ENCODE measurements at regions not wholly inside any gene's neighbourhood (a gene's known extent, or its start where the extent isn't known, plus 50 kb on each side); places are given as distances from the start of the nearest gene placed in this dataset.
"Not testable (repeated sequence)": the region's sequence is repeated elsewhere in the genome, so short reads cannot be mapped to it uniquely, and the experiment has no call there.

- DNase-seq: no peak
These were observed 204.4 kb downstream of the GIPC2 start for GRCh38 chr1:78250201-78250600.

- DNase-seq: peak; percentile 87
These were observed 208.8 kb downstream of the GIPC2 start for GRCh38 chr1:78254517-78254916.

GRCh38 chr1:78255383-78255782 is 209.6 kb downstream of the GIPC2 start:
- DNase-seq: no peak

GRCh38 chr1:78255846-78256245 is 210.1 kb downstream of the GIPC2 start:
- DNase-seq: peak; percentile 54

- no peak for DNase-seq
These were observed 217.7 kb downstream of the GIPC2 start for GRCh38 chr1:78263459-78263858.

GRCh38 chr1:78263946-78264345 is 218.2 kb downstream of the GIPC2 start:
- no peak for DNase-seq

GRCh38 chr1:78267513-78268218 is 221.9 kb downstream of the GIPC2 start:
- no peak for DNase-seq

GRCh38 chr1:78269591-78269990 is 221.2 kb upstream of the PTGFR start:
- peak; percentile 65 for DNase-seq

GRCh38 chr1:78271423-78271822 is 219.4 kb upstream of the PTGFR start:
- not testable (repeated sequence) for DNase-seq

- DNase-seq: peak; percentile 90
These were observed 216.0 kb upstream of the PTGFR start for GRCh38 chr1:78274814-78275213.

GRCh38 chr1:78275456-78275855 is 215.3 kb upstream of the PTGFR start:
- DNase-seq: peak; percentile 92

- peak; percentile 59 for DNase-seq
These were observed 214.7 kb upstream of the PTGFR start for GRCh38 chr1:78275906-78276685.

GRCh38 chr1:78277253-78277652 is 213.5 kb upstream of the PTGFR start:
- peak; percentile 86 for DNase-seq

GRCh38 chr1:78279051-78279450 is 211.7 kb upstream of the PTGFR start:
- DNase-seq: peak; percentile 96

- no peak for DNase-seq
These were observed 210.1 kb upstream of the PTGFR start for GRCh38 chr1:78280626-78281025.

GRCh38 chr1:78281580-78281979 is 209.2 kb upstream of the PTGFR start:
- no peak for DNase-seq

- no peak for DNase-seq
These were observed 207.1 kb upstream of the PTGFR start for GRCh38 chr1:78283691-78284090.

- no peak for DNase-seq
These were observed 206.4 kb upstream of the PTGFR start for GRCh38 chr1:78284354-78284753.

- peak; percentile 54 for DNase-seq
These were observed 204.1 kb upstream of the PTGFR start for GRCh38 chr1:78286686-78287085.

- DNase-seq: peak; percentile 72
These were observed 201.2 kb upstream of the PTGFR start for GRCh38 chr1:78289603-78290002.

GRCh38 chr1:78291418-78291817 is 199.4 kb upstream of the PTGFR start:
- DNase-seq: peak; percentile 64

GRCh38 chr1:78291872-78292271 is 198.9 kb upstream of the PTGFR start:
- DNase-seq: no peak

- DNase-seq: peak; percentile 69
These were observed 198.4 kb upstream of the PTGFR start for GRCh38 chr1:78292361-78292760.

GRCh38 chr1:78297836-78298235 is 192.9 kb upstream of the PTGFR start:
- DNase-seq: peak; percentile 38

Data from fibroblast of upper back skin (primary cell).